GM23338 (cell line): ENCODE measurements at regions not wholly inside any gene's neighbourhood (a gene's known extent, or its start where the extent isn't known, plus 50 kb on each side); places are given as distances from the start of the nearest gene placed in this dataset.

ENCODE experiments used
- ATAC-seq: fragments of 200-7000 bp; cut with Tn5 transposase; 3 replicates; pipeline ENCODE4 v1.9.1; 2020
- DNase-seq: peaks from one replicate; pipeline ENCODE4 v3.0.0-alpha.2; 2015; ENCODE audit warnings: low spot score
- H2AFZ ChIP-seq: fragments of 200-600 bp; sonication (generic); 2 replicates; pipeline ENCODE4 v1.8.0; 2016; ENCODE audit warnings: antibody characterized with exemption, mild to moderate bottlenecking, moderate library complexity
- H3F3A ChIP-seq: fragments of 200-600 bp; sonication (generic); replicated peaks from 2 replicates; pipeline ENCODE4 v1.8.0; 2017; ENCODE audit warnings: antibody characterized with exemption, mixed run types, low read depth
- H3K27ac ChIP-seq: fragments of 200-600 bp; sonication (generic); 2 replicates; pipeline ENCODE4 v1.6.1; 2016; ENCODE audit warnings: low read depth
- H3K27me3 ChIP-seq: fragments of 200-600 bp; sonication (generic); 2 replicates; pipeline ENCODE4 v1.8.0; 2016; ENCODE audit warnings: mild to moderate bottlenecking, mixed run types, moderate library complexity; ENCODE audit not compliant: insufficient read depth
- H3K36me3 ChIP-seq: fragments of 200-600 bp; sonication (generic); 2 replicates; pipeline ENCODE4 v1.8.0; 2016; ENCODE audit warnings: mild to moderate bottlenecking; ENCODE audit not compliant: insufficient read depth
- H3K4me1 ChIP-seq: fragments of 200-600 bp; sonication (generic); 2 replicates; pipeline ENCODE4 v1.8.0; 2016; ENCODE audit warnings: mild to moderate bottlenecking, moderate library complexity; ENCODE audit not compliant: insufficient read depth
- H3K4me2 ChIP-seq: fragments of 200-600 bp; sonication (generic); 2 replicates; pipeline ENCODE4 v1.7.1; 2017; ENCODE audit warnings: mixed run types
- H3K4me3 ChIP-seq: fragments of 200-600 bp; sonication (generic); 2 replicates; pipeline ENCODE4 v1.6.1; 2016; ENCODE audit warnings: mixed run types
- H3K79me2 ChIP-seq: fragments of 200-600 bp; sonication (generic); replicated peaks from 2 replicates; pipeline ENCODE4 v1.8.0; 2017; ENCODE audit warnings: mild to moderate bottlenecking; ENCODE audit not compliant: insufficient read depth
- H3K9me2 ChIP-seq: fragments of 200-600 bp; sonication (generic); 2 replicates; pipeline ENCODE4 v1.8.0; 2017; ENCODE audit not compliant: insufficient read depth
- H4K20me1 ChIP-seq: fragments of 200-600 bp; sonication (generic); replicated peaks from 2 replicates; pipeline ENCODE4 v1.8.0; 2017; ENCODE audit warnings: mild to moderate bottlenecking; ENCODE audit not compliant: insufficient read depth
- H3K27ac Mint-ChIP-seq: 2 replicates; pipeline ENCODE4 v1.8.0; 2020; ENCODE audit warnings: inconsistent platforms, mild to moderate bottlenecking, moderate library complexity, mixed read lengths
- H3K27me3 Mint-ChIP-seq: 3 replicates; pipeline ENCODE4 v1.8.0; 2022; ENCODE audit warnings: low read depth, mild to moderate bottlenecking, moderate library complexity, mixed read lengths, inconsistent platforms; ENCODE audit not compliant: insufficient read depth, poor library complexity
- H3K36me3 Mint-ChIP-seq: 3 replicates; pipeline ENCODE4 v1.8.0; 2021; ENCODE audit warnings: low read depth, mild to moderate bottlenecking, inconsistent platforms, moderate library complexity, mixed read lengths
- H3K4me1 Mint-ChIP-seq: 3 replicates; pipeline ENCODE4 v1.8.0; 2020; ENCODE audit warnings: mild to moderate bottlenecking, inconsistent platforms, mixed read lengths
- H3K4me3 Mint-ChIP-seq: 3 replicates; pipeline ENCODE4 v1.8.0; 2021; ENCODE audit warnings: moderate library complexity, mild to moderate bottlenecking, inconsistent platforms, mixed read lengths
- H3K9me3 Mint-ChIP-seq: 3 replicates; pipeline ENCODE4 v1.8.0; 2020; ENCODE audit warnings: moderate library complexity, mild to moderate bottlenecking, inconsistent platforms, mixed read lengths
- CREB1 ChIP-seq: fragments of 250-450 bp; sonication (Bioruptor Pico); IDR thresholded peaks from 2 replicates; pipeline ENCODE4 v1.5.0; 2020; ENCODE audit warnings: low read depth, mild to moderate bottlenecking, moderate library complexity
- CTCF ChIP-seq, 2 experiments: fragments of 200-600 bp in 1 of 2; sonication (generic) in 1 of 2; conservative IDR thresholded peaks; 2 replicates each; pipeline versions ENCODE4 v1.5.1 to v1.6.1; 2016 to 2017; ENCODE audit warnings: antibody characterized with exemption in 2 of 2, low read depth in 2 of 2, mild to moderate bottlenecking in 2 of 2, moderate library complexity in 1 of 2
- ETS1 ChIP-seq: IDR thresholded peaks from 2 replicates; pipeline ENCODE4 v1.6.1; 2016; ENCODE audit warnings: antibody characterized with exemption
- EZH2 ChIP-seq: fragments of 200-600 bp; sonication (generic); IDR thresholded peaks from one replicate; pipeline ENCODE4 v1.8.0; 2017; ENCODE audit warnings: antibody characterized with exemption, mild to moderate bottlenecking, low read depth; ENCODE audit not compliant: unreplicated experiment
- EZH2phosphoT487 ChIP-seq: fragments of 200-600 bp; sonication (generic); IDR thresholded peaks from one replicate; pipeline ENCODE4 v1.8.1; 2018; ENCODE audit warnings: antibody characterized with exemption; ENCODE audit not compliant: unreplicated experiment
- JUNB ChIP-seq: IDR thresholded peaks from one replicate; pipeline ENCODE4 v1.6.1; 2016; ENCODE audit warnings: antibody characterized with exemption; ENCODE audit not compliant: unreplicated experiment
- NANOG ChIP-seq: IDR thresholded peaks from 2 replicates; pipeline ENCODE4 v1.6.1; 2016; ENCODE audit warnings: antibody characterized with exemption, borderline replicate concordance
- POLR2AphosphoS5 ChIP-seq: IDR thresholded peaks from 2 replicates; pipeline ENCODE4 v1.6.1; 2016; ENCODE audit warnings: antibody characterized with exemption, low read depth
- REST ChIP-seq: IDR thresholded peaks from one replicate; pipeline ENCODE4 v1.6.1; 2018; ENCODE audit warnings: antibody characterized with exemption; ENCODE audit not compliant: unreplicated experiment
- STAT1 ChIP-seq: IDR thresholded peaks from one replicate; pipeline ENCODE4 v1.6.1; 2016; ENCODE audit warnings: antibody characterized with exemption; ENCODE audit not compliant: unreplicated experiment
- ZNF114 ChIP-seq: fragments of 250-450 bp; sonication (Bioruptor Pico); IDR thresholded peaks from 2 replicates; pipeline ENCODE4 v1.5.0; 2020; ENCODE audit warnings: mild to moderate bottlenecking, moderate library complexity
- ZNF331 ChIP-seq: fragments of 250-450 bp; sonication (Bioruptor Pico); IDR thresholded peaks from 2 replicates; pipeline ENCODE4 v1.5.0; 2020; ENCODE audit warnings: low read depth, mild to moderate bottlenecking, moderate library complexity
- ZNF462 ChIP-seq: fragments of 250-450 bp; sonication (Bioruptor Pico); IDR thresholded peaks from 2 replicates; pipeline ENCODE4 v1.5.0; 2020; ENCODE audit warnings: mild to moderate bottlenecking, moderate library complexity

- no peak overlapping the region for H3K4me3 Mint-ChIP-seq
- H3K36me3 ChIP-seq, result no peaks in the 10 kb centered on the region
- H3K79me2 ChIP-seq, result no peaks in the 10 kb centered on the region
- ATAC-seq (no peak), DNase-seq (no peak)
- TF ChIP-seq ETS1 (no peak), REST (no peak), EZH2 (no peak), ZNF114 (CRISPR knock-in tag) (no peak), CREB1 (no peak), JUNB (no peak), ZNF331 (CRISPR knock-in tag) (no peak), STAT1 (no peak), NANOG (no peak), CTCF (conservative IDR thresholded peaks at IDR 0.05; ENCODE audit: low read depth in 2 of 2) (no peak), POLR2AphosphoS5 (no peak), ZNF462 (CRISPR knock-in tag) (no peak), EZH2phosphoT487 (no peak)
- H3K4me1 ChIP-seq, result no peaks in the 10 kb centered on the region
- H2AFZ ChIP-seq, result no peak overlapping the region
- H3K4me3 ChIP-seq, result no peak overlapping the region
- no peaks in the 10 kb centered on the region for H3K27me3 ChIP-seq
- no peak overlapping the region for H3K27ac Mint-ChIP-seq
- no peaks in the 10 kb centered on the region for H3K36me3 Mint-ChIP-seq
- H3K27ac ChIP-seq, result no peak overlapping the region
- H3K9me3 Mint-ChIP-seq, result no peaks in the 10 kb centered on the region
- no peaks in the 10 kb centered on the region for H4K20me1 ChIP-seq
- peaks cover 2% of the 10 kb centered on the region for H3K27me3 Mint-ChIP-seq
- H3K4me1 Mint-ChIP-seq, result no peaks in the 10 kb centered on the region
- 0 out of 2 replicates have a peak, but pooled peaks cover 18% of the 10 kb centered on the region for H3K9me2 ChIP-seq
- H3K4me2 ChIP-seq, result no peak overlapping the region
- no peaks in the 10 kb centered on the region for H3F3A ChIP-seq
Observed at GRCh38 chr20:12023194-12023795, 105.6 kb downstream of the BTBD3 start.
